ENCODE measurements at regions not wholly inside any gene's neighbourhood (a gene's known extent, or its start where the extent isn't known, plus 50 kb on each side); places are given as distances from the start of the nearest gene placed in this dataset.

GRCh38 chr11:122441666-122442035 lies 213.9 kb upstream of the UBASH3B start:
- H3K4me2 ChIP-seq (ENCODE audit: low read depth, low read length, poor library complexity, severe bottlenecking) = no peak overlapping the region
- H3K27me3 ChIP-seq (ENCODE audit: insufficient read depth, low read length, poor library complexity, severe bottlenecking) = no peaks in the 10 kb centered on the region
- H3K9me2 ChIP-seq (replicated peaks; ENCODE audit: low read depth, low read length) = no peaks in the 10 kb centered on the region
- TF ChIP-seq CTCF (conservative IDR thresholded peaks at IDR 0.05; ENCODE audit: low read length) = no peak
- no peak for TF ChIP-seq EZH2phosphoT487 (IDR thresholded peaks at IDR 0.05; ENCODE audit: borderline replicate concordance)
- H3K79me2 ChIP-seq (ENCODE audit: insufficient read depth, low read length) = no peaks in the 10 kb centered on the region
- H3K9me3 ChIP-seq (ENCODE audit: insufficient read depth, low read depth, low read length) = no peaks in the 10 kb centered on the region
- H2AFZ ChIP-seq (ENCODE audit: low read length) = no peak overlapping the region
- no peaks in the 10 kb centered on the region for H3K4me1 ChIP-seq (ENCODE audit: insufficient read depth, low read length, poor library complexity, severe bottlenecking)
- H3K4me3 ChIP-seq (ENCODE audit: low read length, poor library complexity, severe bottlenecking) = no peak overlapping the region
- no peaks in the 10 kb centered on the region for H3K36me3 ChIP-seq (ENCODE audit: insufficient read depth, low read length)
- H4K20me1 ChIP-seq (ENCODE audit: insufficient read depth, low read length, poor library complexity, severe bottlenecking) = no peaks in the 10 kb centered on the region
- no peaks in the 10 kb centered on the region for H3F3A ChIP-seq (ENCODE audit: low read depth)
- no peak overlapping the region for H3K9ac ChIP-seq (ENCODE audit: low read depth, low read length, poor library complexity, severe bottlenecking)

GRCh38 chr11:122440811-122441665 lies 214.5 kb upstream of the UBASH3B start:
- Histone ChIP-seq H3K36me3 (ENCODE audit: insufficient read depth, low read length) (no peaks in the 10 kb centered on the region), H3K9ac (ENCODE audit: low read depth, low read length, poor library complexity, severe bottlenecking) (no peak overlapping the region), H3K27me3 (ENCODE audit: insufficient read depth, low read length, poor library complexity, severe bottlenecking) (no peaks in the 10 kb centered on the region), H3K79me2 (ENCODE audit: insufficient read depth, low read length) (no peaks in the 10 kb centered on the region), H3K4me3 (ENCODE audit: low read length, poor library complexity, severe bottlenecking) (no peak overlapping the region), H3F3A (ENCODE audit: low read depth) (no peaks in the 10 kb centered on the region), H3K9me2 (replicated peaks; ENCODE audit: low read depth, low read length) (no peaks in the 10 kb centered on the region), H3K9me3 (ENCODE audit: insufficient read depth, low read depth, low read length) (no peaks in the 10 kb centered on the region), H2AFZ (ENCODE audit: low read length) (no peak overlapping the region), H3K4me2 (ENCODE audit: low read depth, low read length, poor library complexity, severe bottlenecking) (no peak overlapping the region), H3K4me1 (ENCODE audit: insufficient read depth, low read length, poor library complexity, severe bottlenecking) (no peaks in the 10 kb centered on the region), H4K20me1 (ENCODE audit: insufficient read depth, low read length, poor library complexity, severe bottlenecking) (no peaks in the 10 kb centered on the region)
- no peak for TF ChIP-seq CTCF (conservative IDR thresholded peaks at IDR 0.05; ENCODE audit: low read length)
- no peak for TF ChIP-seq EZH2phosphoT487 (IDR thresholded peaks at IDR 0.05; ENCODE audit: borderline replicate concordance)

- Histone ChIP-seq H3K27me3 (ENCODE audit: insufficient read depth, low read length, poor library complexity, severe bottlenecking) (no peaks in the 10 kb centered on the region), H3K36me3 (ENCODE audit: insufficient read depth, low read length) (no peaks in the 10 kb centered on the region), H4K20me1 (ENCODE audit: insufficient read depth, low read length, poor library complexity, severe bottlenecking) (no peaks in the 10 kb centered on the region), H3K79me2 (ENCODE audit: insufficient read depth, low read length) (no peaks in the 10 kb centered on the region), H3F3A (ENCODE audit: low read depth) (no peaks in the 10 kb centered on the region), H3K4me1 (ENCODE audit: insufficient read depth, low read length, poor library complexity, severe bottlenecking) (no peaks in the 10 kb centered on the region), H2AFZ (ENCODE audit: low read length) (no peak overlapping the region), H3K9ac (ENCODE audit: low read depth, low read length, poor library complexity, severe bottlenecking) (no peak overlapping the region), H3K4me2 (ENCODE audit: low read depth, low read length, poor library complexity, severe bottlenecking) (no peak overlapping the region), H3K9me3 (ENCODE audit: insufficient read depth, low read depth, low read length) (no peaks in the 10 kb centered on the region), H3K4me3 (ENCODE audit: low read length, poor library complexity, severe bottlenecking) (no peak overlapping the region), H3K9me2 (replicated peaks; ENCODE audit: low read depth, low read length) (no peaks in the 10 kb centered on the region)
- TF ChIP-seq CTCF (conservative IDR thresholded peaks at IDR 0.05; ENCODE audit: low read length) = no peak
- no peak for TF ChIP-seq EZH2phosphoT487 (IDR thresholded peaks at IDR 0.05; ENCODE audit: borderline replicate concordance)
Measured at GRCh38 chr11:122439866-122440810, 215.4 kb upstream of the UBASH3B start.

All from Loucy (cell line).